NCI-H1105 (cell line): ENCODE measurements at regions not wholly inside any gene's neighbourhood (a gene's known extent, or its start where the extent isn't known, plus 50 kb on each side); places are given as distances from the start of the nearest gene placed in this dataset.
"Not testable (repeated sequence)": the region's sequence is repeated elsewhere in the genome, so short reads cannot be mapped to it uniquely, and the experiment has no call there.

ENCODE experiments used
- DNase-seq: peaks from one replicate; lab custom pipeline; 2025; lab: John Stamatoyannopoulos, UW

DNA sequence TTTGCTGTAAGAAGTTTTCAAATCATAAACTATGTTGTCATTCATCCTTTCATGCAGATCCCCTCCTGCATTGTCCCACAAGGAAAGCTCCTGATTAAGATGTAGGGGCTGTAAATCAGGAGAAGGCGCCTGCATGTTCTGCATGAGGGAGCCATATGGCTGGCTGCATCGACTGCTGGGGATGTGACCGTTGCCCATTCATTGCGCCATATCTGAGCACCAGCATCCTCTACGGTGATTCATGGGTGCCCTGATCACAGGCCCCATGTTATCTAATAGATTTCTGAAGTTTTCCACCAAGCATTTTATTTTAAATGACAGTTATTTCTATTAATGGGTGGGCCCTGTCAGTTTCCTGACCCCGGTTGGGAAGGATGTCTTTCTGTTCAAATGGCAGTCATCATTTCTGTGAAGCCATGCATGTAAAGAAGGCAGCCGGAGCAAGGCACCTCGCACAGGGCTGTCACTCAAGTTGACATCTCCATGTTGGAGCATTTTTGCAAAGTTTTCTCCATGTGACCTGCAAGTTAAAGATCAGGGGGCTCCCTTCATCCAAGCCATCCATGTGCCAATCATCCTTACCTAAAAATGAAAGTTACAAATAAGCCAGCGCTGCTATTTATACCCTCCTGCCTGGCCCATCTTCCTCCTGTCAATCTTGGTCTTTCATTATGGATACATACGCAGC, 128.8 kb downstream of the TEX36 start:
- no peak for DNase-seq

DNA sequence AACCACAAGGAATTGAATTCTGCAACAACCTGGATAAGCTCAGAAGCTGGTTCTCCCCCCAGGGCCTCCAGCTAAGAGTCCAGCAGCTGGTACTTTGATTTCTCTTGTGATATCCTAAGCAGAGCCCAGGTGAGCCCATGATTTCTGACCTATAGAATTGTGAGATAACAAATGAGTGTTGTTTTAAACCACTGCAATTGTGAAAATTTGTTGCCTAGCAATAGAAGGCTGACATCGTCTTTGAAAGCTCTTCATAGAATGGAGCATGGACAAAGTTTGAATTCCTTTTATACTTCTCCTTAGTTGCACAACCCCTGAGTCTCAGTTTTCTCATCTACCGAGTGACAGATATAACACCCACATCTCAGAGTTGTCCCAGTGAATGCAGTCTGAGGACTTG, 129.9 kb downstream of the TEX36 start:
- DNase-seq: no peak

DNA sequence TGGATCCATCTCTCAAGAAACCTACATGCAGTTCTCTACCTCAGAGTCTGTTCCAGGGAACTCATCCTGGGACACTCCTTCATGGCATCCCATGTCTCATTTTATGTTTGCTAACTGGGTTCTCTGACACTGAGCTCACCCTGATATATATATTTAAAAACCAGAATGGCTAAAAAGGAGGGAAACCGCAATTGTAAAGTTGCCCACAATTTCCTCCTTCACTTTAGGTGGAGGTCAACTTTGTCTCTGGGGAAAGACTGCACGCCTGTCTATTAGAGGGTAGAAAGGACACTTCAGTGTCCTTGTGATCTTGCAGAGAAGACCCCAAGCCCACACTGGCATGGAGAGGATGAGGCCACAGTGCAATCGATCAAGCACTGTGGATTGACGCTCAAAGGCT, 131.7 kb downstream of the TEX36 start:
- DNase-seq: no peak

DNA sequence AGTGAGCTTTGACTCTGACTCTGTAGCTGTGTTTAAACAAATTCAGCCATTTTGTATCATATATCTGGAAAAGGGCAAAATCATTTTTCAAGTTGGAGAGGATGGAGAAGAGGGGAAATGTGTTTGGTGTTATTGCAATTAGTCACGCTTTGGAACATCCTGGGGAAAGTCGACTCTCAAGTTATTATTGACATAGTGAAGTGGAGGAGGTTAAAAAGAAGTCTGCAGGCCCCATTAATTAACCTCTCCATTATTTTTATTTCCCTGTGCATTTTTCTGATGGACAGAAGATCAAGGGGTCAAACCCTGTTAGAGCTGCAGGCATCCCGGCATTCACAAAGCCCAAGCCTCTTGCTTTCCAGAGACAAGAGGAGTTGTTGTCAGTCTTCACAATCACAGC, 132.6 kb downstream of the TEX36 start:
- DNase-seq: no peak

DNA sequence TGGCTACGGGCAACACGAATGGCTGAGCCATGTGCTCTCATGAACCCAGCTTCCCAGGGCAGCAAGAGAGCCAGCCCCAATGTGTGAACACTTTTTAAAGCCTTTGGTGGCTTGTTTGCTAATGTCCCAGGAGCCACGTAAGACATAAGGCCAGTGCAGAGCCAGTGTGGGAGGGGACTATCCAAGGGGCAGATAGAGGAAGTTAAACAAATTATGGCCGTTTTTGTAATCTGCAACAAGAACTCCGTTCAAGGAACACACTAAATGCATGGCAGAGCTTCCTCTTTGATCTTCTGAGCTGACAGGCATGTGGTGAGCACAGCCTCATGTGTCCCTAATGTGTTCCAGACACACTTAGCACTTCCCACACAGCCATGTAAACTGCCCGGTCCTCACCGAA, 133.3 kb downstream of the TEX36 start:
- no peak for DNase-seq

DNA sequence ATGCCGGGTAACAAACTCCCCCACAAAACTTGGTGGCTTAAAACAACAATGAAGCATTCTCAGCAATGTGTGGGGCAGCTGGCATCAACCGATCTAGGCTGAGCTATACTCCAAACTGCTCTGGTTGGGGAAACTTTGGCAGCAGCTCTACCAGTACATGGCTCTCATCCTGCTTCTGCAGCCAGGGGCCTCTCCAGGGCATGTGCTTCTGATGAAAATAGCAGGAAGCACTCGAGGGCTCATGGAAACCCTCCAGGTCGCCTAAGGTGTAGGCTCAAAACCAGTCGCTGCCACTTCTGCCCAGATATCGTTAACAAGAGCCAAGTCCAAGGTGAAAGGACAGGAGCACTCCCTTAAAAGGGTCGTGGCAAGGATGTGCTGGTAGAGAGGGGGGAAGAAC, 134.1 kb downstream of the TEX36 start:
- DNase-seq: no peak

DNA sequence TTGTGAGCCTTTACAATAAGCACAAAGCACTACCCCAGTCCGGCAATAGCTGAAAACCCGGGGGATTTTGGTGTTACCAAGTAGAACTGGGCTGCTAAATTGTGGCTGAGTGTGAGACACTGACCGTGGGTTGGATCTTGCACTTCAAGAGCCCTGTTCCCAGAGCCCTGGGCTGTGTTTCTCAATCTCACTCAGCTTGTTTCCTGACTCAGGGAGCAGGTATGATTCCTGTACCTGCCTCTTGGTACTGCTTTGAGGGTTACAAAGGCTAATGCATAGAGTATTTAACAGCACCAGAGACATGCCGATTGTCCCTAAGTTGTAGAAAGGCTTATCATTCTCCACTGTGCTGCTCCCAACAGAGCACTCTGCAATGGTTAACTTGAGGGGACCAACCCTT, 134.6 kb downstream of the TEX36 start:
- DNase-seq: no peak

DNA sequence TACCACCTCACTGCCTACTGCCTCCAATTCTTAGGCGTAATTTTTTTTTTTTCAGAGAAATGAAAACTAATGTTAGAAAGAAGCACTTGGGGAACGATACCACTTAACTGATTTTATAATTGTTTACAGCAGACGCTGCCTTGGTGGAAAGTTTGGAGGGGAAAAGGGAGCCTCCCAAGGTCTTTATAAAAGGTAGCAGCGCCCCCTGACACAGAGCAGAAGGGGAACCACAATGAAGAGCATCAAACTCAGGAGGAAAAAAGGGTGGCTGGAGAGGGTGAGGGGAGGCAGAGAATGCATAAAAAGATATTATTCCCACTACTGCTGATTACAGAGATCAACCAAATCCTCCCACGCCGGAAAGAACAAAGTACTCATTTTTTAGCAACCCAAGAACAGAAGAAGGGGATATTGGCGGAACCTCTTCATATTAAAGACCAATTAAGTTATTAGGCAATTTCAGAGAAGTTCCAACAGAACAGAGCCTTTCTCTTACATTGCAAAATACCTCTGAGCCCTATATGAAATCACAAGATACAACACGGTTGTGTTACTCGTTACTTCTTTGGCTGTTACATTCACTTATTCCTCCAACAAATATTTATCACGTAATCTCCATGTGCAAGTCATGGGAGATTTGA, 135.8 kb downstream of the TEX36 start:
- no peak for DNase-seq

DNA sequence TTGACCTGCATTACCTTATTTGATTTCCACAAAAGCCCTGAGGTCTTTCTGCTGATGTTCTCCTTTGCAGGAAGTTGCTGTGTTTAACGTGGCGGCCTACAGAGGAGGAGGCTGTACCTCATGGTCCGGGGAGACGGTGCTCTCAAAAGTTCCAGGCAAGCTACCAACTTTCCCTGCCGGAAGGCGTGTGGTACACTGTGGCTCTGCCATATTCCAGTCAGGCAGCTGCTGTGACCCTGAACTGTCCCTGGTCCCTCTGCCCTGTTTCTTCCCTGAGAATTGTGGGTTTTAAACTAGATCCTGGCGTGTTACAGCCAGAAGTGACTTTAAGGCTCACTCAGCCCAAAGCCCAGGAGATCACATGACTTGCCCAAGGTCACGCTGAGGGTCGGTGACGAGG, 139.2 kb downstream of the TEX36 start:
- DNase-seq: no peak

DNA sequence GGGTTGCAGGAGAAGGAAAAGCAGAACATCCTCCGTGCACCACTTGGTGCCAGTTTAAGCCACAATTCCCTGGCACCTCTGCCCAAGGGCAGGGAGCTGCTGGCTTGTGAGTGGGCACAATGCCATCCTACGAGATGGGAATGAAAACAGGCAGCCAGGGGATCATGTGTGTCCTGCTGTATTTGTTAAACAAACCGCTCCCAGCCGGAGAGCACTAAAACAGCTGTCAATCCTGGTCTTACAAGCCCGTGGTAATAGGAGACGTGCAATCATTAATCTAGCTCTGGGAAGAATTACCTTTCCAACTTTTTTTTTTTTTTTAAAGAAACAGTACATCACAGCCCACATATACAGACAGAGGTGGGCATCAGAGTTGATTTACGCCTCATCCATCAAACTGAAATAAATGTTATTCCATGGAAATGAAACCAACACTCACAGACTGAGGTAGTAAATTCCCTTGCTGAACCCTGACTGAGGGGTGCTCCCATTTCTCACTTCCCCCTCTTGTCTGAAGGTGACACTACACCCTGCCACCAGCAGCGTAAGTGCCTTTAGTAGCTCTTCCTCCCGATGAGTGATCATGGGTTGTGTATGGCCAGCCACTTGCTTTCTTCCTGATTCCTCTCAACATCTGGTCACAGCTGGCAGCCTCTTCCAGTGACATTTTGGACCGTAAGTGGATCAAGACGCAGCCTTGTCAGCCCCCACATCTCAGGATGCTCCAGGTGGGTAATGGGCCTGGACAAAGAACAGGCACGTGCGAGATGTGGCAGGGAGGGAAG, 143.8 kb downstream of the TEX36 start:
- peak; percentile 89 for DNase-seq

DNA sequence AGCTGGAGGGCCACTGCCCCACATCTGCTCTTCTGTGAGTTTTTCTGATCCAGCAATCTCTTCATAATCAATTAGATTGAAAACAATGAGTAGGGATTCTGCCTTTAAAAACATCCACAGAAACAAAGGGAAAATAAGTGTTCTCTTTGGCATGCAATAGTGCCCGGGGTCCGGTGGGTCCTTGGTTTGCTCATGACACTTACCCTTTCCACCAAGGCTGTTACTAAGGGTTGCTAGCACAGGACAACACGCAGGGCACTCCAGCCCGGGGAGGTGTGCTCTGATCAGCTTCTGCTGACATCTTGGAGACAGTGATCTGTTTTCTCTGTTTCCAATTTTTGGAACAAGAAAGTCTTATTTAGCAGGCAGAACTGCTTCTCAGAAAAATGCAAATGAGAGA, 146.7 kb downstream of the TEX36 start:
- no peak for DNase-seq

DNA sequence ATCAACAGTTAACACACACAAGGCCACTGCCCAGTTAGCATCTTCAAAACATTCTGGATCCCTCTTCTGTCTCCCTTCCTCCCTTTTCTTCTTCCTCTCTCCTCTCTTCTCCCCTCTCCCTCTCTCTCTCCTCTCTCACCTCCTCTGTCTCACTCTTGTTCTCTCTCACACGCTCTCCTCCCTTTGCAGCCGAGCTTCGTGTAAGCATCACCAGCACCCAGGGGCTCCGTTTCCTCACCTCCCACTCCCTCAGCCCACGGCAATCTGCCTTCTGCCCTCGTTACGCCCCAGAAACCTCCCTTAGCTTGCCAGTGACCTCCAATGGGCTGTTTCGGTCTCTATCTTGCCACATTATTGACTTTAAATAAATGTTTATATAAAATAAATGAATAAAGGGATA, 147.4 kb downstream of the TEX36 start:
- DNase-seq: no peak

DNA sequence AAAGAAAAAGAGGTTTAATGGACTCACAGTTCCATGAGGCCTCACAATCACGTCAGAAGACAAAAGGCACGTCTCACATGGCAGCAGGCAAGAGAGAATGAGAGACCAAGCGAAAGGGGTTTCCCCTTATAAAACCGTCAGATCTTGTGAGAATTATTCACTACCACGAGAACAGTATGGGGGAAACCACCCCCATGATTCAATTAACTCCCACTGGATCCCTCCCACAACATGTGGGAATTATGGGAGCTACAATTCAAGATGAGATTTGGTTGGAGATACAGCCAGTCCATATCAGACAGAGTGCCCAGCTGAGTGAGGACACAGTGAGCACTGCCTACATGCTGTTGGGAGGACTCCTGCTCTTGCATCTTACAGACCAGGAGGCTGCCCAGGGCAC, 148.4 kb downstream of the TEX36 start:
- DNase-seq: no peak

DNA sequence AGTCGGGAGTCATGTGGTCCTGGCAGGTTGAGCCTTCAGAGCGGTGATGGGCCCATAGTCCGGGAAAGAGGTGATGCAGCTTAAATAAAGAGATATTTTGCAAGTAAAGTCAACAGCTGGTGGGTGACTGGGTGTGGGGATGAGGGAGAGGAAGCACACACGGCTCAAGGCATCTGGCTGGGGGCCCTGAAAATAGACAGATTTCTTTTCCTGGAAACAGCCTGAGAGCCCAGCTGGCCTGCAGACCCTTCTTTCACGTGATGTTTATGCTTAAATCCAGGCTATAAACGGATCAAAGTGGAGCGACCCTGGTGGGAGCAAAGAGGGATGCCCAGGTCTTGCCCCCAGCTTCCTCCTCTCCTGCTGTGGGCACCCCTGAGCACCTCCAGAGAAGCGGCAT, 149.1 kb downstream of the TEX36 start:
- no peak for DNase-seq

DNA sequence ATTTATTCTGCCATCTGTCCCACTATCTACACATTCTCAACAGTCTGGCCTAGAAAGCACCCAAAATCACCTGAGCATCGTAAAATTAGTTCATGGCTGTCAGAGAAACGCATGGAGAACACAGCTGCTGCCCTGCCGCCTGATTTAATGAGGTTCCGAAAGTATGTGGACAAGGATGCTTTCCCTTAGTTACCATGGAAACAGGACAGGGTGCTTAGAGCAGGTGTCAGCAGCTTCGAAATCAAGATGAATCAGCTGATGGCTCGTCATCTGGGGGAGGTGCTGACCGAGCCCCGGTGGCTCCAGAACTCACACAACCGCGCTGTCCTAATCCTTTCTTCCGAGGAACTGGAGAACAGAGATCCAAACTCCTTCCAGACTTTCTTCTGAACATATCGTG, 151.5 kb downstream of the TEX36 start:
- peak; percentile 63 for DNase-seq

DNA sequence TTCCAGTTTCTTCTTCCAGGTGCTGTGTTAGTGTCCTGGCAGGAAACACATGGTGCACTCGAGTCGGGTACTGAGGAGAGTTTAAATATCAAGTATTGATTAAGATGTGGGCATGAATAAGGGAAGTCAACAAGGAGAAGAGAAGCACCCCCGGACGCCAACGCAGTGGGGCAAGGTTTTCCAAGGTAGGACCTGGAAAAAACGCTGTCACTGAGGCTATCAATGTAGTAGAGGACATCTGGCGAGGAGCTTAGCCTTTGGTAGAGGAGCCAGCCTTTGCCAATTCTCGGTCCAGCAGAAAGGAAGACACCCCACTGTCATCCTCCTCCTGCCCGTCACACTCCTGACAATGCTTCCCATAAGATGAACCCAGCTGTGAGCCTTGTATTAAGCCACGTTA, 159.6 kb downstream of the TEX36 start:
- DNase-seq: no peak

DNA sequence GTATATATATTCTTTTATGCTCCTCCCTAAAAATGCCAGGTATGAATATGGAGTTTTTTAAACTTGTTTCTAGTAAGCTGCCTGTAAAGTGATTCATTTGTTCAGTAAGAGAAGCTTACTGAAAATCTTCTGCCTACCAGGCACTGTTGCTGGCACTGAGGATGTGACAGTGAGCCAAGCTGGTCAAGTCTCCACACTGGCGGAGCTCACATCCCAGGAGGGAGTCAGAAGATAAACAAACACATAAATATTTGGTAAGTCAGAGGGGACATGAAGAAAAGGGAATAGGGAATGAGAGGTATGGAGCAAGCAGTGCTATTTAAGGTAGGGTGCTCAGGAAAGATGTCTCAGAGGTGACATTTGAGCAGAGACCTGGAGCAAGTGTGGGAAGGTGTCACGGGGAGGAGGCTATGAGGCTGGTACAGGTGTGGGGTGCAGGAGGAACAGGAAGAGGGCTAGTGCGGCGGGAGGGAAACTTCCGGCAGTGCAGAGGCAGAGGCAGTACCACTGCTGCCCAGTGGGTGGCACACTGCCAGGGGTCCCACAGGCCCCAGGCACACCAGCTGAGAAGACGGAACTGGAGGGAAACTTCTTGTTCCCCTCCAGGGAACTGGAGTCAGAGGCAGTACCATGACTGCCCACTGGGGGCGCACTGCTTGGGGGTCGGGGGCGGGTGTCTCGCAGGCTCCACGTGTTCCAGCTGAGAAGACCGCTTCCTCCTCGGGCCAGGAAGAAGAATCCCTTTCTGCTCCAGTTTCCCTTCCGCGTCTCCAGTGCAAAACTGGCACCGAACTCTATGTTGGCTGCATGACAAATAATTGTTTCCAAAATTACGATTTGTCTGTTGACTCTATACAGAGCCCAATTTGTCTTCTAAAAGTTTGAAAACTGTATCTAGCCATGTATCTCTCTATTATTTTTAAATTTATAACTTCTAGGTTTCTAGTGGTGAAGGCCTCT, 161.0 kb downstream of the TEX36 start:
- DNase-seq: no peak

DNA sequence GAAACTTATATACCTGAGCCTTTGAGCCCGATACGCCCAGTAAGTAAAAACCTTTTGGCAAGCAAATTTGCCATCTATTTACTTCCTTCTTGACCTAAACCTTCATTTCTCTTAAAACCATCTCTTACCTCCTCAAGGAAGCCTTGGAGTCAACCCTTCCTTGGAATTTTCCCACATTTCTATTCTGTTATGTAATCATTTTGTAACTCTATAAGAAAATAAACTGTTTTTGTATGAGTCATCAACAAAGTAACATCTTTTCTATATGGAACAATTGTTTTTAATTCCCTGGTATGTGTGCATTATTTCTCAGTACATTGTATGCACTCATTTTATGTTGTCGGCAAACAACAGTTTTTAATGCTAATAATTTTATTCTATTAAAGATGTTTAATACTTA, 162.0 kb downstream of the TEX36 start:
- no peak for DNase-seq

DNA sequence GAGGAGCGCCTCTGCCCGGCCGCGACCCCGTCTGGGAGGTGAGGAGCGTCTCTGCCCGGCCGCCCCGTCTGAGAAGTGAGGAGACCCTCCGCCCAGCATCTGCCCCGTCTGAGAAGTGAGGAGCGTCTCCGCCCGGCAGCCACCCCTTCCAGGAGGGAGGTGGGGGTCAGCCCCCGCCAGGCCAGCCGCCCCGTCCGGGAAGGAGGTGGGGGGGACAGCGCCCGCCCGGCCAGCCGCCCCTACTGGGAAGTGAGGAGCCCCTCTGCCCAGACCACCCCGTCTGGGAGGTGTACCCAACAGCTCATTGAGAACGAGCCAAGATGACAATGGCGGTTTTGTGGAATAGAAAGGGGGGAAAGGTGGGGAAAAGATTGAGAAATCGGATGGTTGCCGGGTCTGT, 164.6 kb downstream of the TEX36 start:
- DNase-seq: not testable (repeated sequence)

DNA sequence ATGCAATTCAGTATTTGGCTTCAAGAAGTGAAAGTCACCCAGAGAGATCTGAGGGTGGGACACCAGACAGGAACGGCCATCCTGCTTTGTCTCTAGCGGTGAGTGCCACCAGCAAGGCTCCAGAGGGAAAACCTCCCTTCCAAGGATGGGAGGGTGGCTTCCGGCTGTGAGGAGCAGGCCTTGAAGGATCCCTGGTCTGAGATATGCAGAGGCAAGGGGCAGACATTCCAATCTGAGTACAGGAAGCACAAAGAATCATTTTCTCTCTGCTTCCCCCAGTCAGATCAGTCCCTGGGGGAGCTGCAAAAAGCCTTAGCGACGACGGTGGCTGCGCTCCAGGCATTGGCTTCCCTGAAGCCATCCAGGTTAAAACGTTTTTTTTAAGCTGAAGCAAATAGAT, 167.4 kb downstream of the TEX36 start:
- DNase-seq: no peak

DNA sequence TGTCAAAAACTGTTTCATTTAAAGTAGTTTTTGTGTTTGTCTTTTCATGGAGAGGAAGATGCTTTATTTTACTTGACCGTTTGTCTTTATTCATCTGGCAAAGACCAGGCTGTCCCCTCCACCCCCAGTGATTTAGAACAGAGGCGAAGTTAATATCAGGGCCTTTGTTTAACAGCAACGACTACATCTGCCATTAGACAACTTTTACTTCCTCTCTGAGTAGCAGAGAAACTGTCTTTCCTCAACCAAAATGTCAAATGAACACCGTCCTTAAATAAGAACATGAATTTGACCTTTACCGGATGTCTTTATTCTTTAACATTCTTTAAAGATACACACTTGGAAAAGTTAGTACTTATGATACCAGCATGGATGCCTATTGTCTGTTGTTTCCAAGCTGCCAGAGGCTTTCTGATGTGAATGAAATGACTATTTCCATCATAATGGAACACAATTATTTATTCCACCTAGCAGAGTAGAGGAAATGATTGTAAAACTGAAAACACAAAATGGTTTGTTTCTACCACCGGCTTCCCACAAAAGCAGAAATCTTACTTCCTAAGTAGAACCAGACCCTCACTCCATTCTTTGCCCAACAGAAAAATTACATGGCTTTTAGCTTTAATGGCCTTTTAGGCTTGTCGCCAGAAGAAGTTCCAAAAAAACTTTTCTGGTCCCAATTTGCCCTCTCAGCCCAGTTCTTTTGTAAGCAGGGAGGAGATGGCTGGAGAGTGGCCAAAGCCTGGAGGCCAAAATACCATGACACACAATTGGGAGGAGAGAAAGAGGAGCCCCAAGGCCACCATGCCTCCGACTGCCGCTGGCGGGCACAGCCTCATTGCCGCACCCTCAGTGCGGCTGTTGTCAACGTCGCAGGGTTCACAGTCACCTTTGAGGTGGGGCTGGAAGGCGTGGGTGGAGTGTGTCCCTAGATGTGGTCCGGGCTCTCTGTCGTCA, 168.5 kb downstream of the TEX36 start:
- DNase-seq: no peak
